Activated CD4-positive, alpha-beta T cell treated with anti-CD3 and anti-CD28 coated beads for 48 hours (primary cell): ENCODE measurements at regions not wholly inside any gene's neighbourhood (a gene's known extent, or its start where the extent isn't known, plus 50 kb on each side); places are given as distances from the start of the nearest gene placed in this dataset.
"Not testable (repeated sequence)": the region's sequence is repeated elsewhere in the genome, so short reads cannot be mapped to it uniquely, and the experiment has no call there.

Source experiments
- DNase-seq: peaks from one replicate; pipeline ENCODE4 v3.0.0-alpha.2; 2020

- not testable (repeated sequence) for DNase-seq
Measured at GRCh38 chr15:22519213-22519612, 60.5 kb downstream of the GOLGA6L22 start.

- DNase-seq, result not testable (repeated sequence)
Measured at GRCh38 chr15:22526537-22526936, 67.8 kb downstream of the GOLGA6L22 start.

GRCh38 chr15:22527016-22527415 lies 68.3 kb downstream of the GOLGA6L22 start:
- DNase-seq, result not testable (repeated sequence)

- not testable (repeated sequence) for DNase-seq
Measured at GRCh38 chr15:22529200-22529599, 70.5 kb downstream of the GOLGA6L22 start.

- DNase-seq, result not testable (repeated sequence)
Measured at GRCh38 chr15:22559701-22560100, 101.0 kb downstream of the GOLGA6L22 start.

GRCh38 chr15:22561716-22562115 lies 103.0 kb downstream of the GOLGA6L22 start:
- DNase-seq, result not testable (repeated sequence)

GRCh38 chr15:22566510-22566909 lies 107.8 kb downstream of the GOLGA6L22 start:
- DNase-seq, result not testable (repeated sequence)

- DNase-seq, result not testable (repeated sequence)
Measured at GRCh38 chr15:22569486-22569885, 110.8 kb downstream of the GOLGA6L22 start.

GRCh38 chr15:22572152-22572735 lies 113.5 kb downstream of the GOLGA6L22 start:
- not testable (repeated sequence) for DNase-seq

GRCh38 chr15:22572792-22573191 lies 114.1 kb downstream of the GOLGA6L22 start:
- not testable (repeated sequence) for DNase-seq

- DNase-seq, result not testable (repeated sequence)
Measured at GRCh38 chr15:22577828-22578227, 119.1 kb downstream of the GOLGA6L22 start.

- DNase-seq, result not testable (repeated sequence)
Measured at GRCh38 chr15:22579213-22579612, 120.5 kb downstream of the GOLGA6L22 start.

GRCh38 chr15:22587391-22587790 lies 128.7 kb downstream of the GOLGA6L22 start:
- DNase-seq, result not testable (repeated sequence)

- DNase-seq, result not testable (repeated sequence)
Measured at GRCh38 chr15:22598552-22598951, 139.8 kb downstream of the GOLGA6L22 start.

- not testable (repeated sequence) for DNase-seq
Measured at GRCh38 chr15:22599526-22600320, 141.0 kb downstream of the GOLGA6L22 start.

GRCh38 chr15:22616976-22617375 lies 158.3 kb downstream of the GOLGA6L22 start:
- not testable (repeated sequence) for DNase-seq

GRCh38 chr15:22631789-22632188 lies 154.7 kb upstream of the NIPA1 start:
- not testable (repeated sequence) for DNase-seq

- not testable (repeated sequence) for DNase-seq
Measured at GRCh38 chr15:22639983-22640382, 146.5 kb upstream of the NIPA1 start.

GRCh38 chr15:22649458-22649857 lies 137.0 kb upstream of the NIPA1 start:
- DNase-seq, result not testable (repeated sequence)

GRCh38 chr15:22651179-22651578 lies 135.3 kb upstream of the NIPA1 start:
- DNase-seq, result not testable (repeated sequence)

GRCh38 chr15:22664294-22665058 lies 122.0 kb upstream of the NIPA1 start:
- DNase-seq, result peak; percentile 28

- DNase-seq, result peak; percentile 19
Measured at GRCh38 chr15:22665059-22665702, 121.3 kb upstream of the NIPA1 start.

- DNase-seq, result peak; percentile 13
Measured at GRCh38 chr15:22665711-22666110, 120.7 kb upstream of the NIPA1 start.
